ENCODE measurements at regions not wholly inside any gene's neighbourhood (a gene's known extent, or its start where the extent isn't known, plus 50 kb on each side); places are given as distances from the start of the nearest gene placed in this dataset.

DNA sequence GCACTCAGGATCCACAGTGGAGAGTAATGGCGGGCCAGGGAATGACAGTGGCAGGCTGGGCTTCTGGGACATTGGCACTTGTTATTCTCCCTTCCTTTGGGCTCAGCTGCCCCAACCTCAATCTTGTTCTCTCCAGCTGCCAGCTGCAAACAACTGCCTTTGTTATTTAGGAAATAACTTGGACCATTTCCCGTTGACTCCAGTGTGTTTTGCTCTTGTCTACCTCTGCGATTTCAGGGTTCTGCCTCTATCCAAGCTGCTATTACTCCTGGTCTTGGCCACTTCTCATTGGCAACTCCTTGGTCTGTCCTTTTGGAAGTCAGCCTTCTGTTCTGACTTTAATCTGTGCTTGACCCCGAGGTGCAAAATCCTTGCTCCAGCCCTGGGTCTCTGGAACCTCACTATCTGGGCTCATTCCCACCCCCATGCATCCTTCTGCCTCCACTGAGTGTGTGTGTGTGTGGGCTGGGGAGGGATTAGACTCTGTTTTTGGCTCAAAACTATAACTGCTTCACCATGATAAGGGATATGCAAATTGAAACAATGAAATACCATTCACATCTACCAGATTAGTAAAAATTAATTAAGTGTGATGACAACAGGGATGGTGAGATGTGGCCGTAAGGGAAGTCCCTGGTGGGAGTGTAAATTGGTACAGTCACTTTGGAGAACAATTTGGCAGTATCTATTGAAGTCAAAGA is 134.1 kb upstream of the CXCR4 start:
- no peak for TF ChIP-seq EZH2phosphoT487 (IDR thresholded peaks at IDR 0.05; ENCODE audit: borderline replicate concordance, low read depth, low read length)
- no peak for TF ChIP-seq CTCF (conservative IDR thresholded peaks at IDR 0.05; ENCODE audit: low read length)
